Activated naive CD4-positive, alpha-beta T cell treated with anti-CD3 and anti-CD28 coated beads, Interleukin-2, amount 50 U/mL, for 24 hours (primary cell): ENCODE measurements at regions not wholly inside any gene's neighbourhood (a gene's known extent, or its start where the extent isn't known, plus 50 kb on each side); places are given as distances from the start of the nearest gene placed in this dataset.
"Not testable (repeated sequence)": the region's sequence is repeated elsewhere in the genome, so short reads cannot be mapped to it uniquely, and the experiment has no call there.

Experiments
- H3K27ac Mint-ChIP-seq: one replicate; pipeline ENCODE4 v1.8.0; 2021; ENCODE audit warnings: mild to moderate bottlenecking, mixed read lengths
- H3K27me3 Mint-ChIP-seq: one replicate; pipeline ENCODE4 v1.8.0; 2021; ENCODE audit warnings: mixed read lengths
- H3K36me3 Mint-ChIP-seq: one replicate; pipeline ENCODE4 v1.8.0; 2021; ENCODE audit warnings: mixed read lengths
- H3K4me1 Mint-ChIP-seq: one replicate; pipeline ENCODE4 v1.8.0; 2021; ENCODE audit warnings: mixed read lengths
- H3K4me3 Mint-ChIP-seq: one replicate; pipeline ENCODE4 v1.8.0; 2021; ENCODE audit warnings: mild to moderate bottlenecking, mixed read lengths
- H3K9me3 Mint-ChIP-seq: one replicate; pipeline ENCODE4 v1.8.0; 2021; ENCODE audit warnings: mixed read lengths

DNA sequence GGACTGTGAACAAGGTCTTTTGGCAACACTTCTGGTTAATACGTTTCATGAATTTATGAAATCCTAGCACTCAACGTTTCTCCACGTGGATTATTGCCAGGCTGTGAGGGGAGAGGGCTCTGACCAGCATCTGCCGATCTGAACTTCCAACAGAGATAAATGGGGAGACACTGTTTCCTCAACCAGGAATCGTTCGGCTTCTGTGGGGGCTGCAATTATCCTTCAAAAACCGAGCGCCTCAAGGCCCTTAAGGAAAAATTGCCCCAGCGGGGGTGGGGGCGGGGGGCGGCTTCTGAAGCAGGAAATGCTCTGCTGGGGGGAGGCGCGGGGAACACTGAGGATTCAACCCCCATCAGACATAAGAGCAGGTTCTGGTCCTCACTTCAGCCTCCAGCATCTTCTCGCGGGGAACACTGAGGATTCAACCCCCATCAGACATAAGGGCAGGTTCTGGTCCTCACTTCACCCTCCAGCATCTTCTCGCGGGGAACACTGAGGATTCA lies 155.6 kb downstream of the BRD1 start:
- peaks cover 16% of the 10 kb centered on the region for H3K4me1 Mint-ChIP-seq
- H3K27ac Mint-ChIP-seq, result no peak overlapping the region
- peak overlapping the region; percentile 79 for H3K4me3 Mint-ChIP-seq
- H3K27me3 Mint-ChIP-seq, result peaks cover 8% of the 10 kb centered on the region
- H3K9me3 Mint-ChIP-seq, result no peaks in the 10 kb centered on the region
- H3K36me3 Mint-ChIP-seq, result no peaks in the 10 kb centered on the region

DNA sequence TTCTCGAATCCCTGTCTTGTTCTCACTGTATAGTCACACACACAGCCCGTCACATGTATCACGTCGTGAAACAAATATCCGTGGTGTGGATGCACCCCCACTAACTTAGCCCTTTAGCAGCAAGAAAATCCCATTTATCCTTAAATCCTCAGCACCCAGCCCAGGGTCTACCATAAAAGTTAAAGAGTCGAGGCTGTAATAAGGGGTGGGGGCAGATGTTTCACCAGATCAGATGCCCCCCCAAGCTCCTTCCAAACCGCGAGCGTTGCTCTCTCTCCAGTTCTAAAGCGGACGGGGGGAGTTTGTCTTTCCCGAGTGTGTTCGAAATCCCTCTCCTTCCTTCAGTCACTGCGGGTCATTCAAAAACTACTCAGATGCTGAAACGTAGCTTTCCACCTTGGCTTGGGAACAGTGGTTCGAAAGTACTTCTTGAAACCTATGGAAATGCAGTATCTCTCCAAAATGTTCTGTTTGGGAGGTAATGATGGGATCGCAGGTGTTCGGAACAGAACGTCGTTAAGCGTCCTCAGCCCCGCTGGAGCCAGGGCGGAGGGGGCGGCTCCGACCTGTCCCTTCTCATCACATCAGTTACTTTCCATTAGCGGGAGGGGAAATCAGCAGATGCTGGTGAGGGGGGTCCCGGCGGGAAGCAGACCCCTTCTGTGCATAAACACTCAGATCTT lies 156.2 kb downstream of the BRD1 start:
- no peaks in the 10 kb centered on the region for H3K36me3 Mint-ChIP-seq
- H3K9me3 Mint-ChIP-seq, result no peaks in the 10 kb centered on the region
- H3K27ac Mint-ChIP-seq, result peak overlapping the region; percentile 69
- H3K4me3 Mint-ChIP-seq, result peak overlapping the region; percentile 79
- H3K27me3 Mint-ChIP-seq, result peaks cover 8% of the 10 kb centered on the region
- H3K4me1 Mint-ChIP-seq, result peaks cover 22% of the 10 kb centered on the region

DNA sequence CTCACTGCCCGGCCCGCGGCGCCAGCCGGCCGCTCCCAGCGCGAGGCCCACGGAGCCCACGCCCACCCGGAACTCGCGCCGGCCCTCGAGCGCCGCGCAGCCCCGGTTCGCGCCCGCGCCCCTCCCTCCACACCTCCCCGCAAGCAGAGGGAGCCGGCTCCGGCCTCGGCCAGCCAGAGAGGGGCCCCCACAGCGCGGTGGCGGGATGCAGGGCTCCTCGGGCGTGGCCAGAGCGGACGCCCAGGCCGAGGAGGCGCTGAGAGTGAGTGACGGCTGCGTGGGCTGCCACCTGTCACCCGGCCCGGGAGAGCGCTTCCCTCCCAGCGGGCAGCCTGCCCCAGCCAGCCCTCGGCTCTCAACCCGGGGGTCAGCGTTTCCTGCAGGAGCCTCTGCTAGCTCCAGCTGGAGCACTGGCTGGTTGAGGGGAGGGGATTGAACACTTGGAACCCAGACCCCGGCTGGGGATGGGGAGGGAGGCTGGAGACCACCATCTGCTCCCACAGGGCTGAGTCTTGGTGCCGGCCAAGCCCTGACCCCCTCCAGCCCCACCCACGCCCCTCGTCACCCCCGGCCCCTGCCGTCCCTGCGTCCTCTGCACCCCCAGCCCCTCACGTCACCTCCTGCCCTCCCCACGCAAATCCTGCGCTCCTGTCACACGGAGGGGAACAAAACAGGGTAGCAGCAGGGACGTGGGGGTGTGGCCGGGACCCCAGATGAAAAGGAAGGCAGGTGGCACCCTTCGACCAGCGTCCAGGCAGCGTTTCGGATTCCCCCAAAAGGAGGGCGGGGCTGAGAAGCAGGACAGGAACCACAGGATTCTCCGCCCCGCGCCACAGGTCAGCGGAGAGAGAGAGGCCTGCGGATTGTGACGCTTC lies 157.0 kb downstream of the BRD1 start:
- Mint-ChIP-seq H3K36me3 (no peaks in the 10 kb centered on the region), H3K4me3 (peak overlapping the region; percentile 79), H3K27ac (no peak overlapping the region), H3K27me3 (peaks cover 8% of the 10 kb centered on the region), H3K9me3 (no peaks in the 10 kb centered on the region), H3K4me1 (peaks cover 29% of the 10 kb centered on the region)

DNA sequence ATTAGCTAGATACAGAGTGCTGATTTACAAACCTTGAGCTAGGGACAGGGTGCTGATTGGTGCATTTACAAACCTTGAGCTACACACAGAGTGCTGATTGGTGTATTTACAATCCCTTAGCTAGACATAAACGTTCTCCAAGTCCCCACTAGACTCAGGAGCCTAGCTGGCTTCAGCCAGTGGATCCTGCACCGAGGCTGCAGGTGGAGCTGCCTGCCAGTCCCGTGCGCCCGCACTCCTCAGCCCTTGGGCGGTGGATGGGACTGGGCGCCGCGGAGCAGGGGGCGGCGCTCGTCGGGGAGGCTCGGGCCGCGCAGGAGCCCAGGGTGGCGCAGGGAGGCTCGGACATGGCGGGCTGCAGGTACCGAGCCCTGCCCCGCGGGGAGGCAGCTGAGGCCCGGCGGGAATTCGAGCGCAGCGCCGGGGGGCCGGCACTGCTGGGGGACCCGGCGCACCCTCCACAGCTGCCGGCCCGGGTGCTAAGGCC lies 157.7 kb downstream of the BRD1 start:
- peaks cover 35% of the 10 kb centered on the region for H3K4me1 Mint-ChIP-seq
- not testable (repeated sequence) for H3K9me3 Mint-ChIP-seq, H3K36me3 Mint-ChIP-seq, H3K27me3 Mint-ChIP-seq, H3K27ac Mint-ChIP-seq
- peak overlapping the region; percentile 66 for H3K4me3 Mint-ChIP-seq

DNA sequence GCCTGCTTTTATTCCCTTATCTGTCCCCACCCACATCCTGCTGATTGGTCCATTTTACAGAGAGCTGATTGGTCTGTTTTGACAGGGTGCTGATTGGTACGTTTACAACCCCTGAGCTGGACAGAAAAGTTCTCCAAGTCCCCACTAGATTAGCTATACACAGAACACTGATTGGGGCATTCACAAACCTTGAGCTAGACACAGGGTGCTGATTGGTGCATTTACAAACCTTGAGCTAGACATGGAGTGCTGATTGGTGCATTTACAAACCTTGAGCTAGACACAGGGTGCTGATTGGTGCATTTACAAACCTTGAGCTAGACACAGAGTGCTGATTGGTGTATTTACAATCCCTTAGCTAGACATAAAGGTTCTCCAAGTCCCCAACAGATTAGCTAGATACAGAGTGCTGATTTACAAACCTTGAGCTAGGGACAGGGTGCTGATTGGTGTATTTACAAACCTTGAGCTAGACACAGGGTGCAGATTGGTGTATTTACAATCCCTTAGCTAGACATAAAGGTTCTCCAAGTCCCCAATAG lies 158.2 kb downstream of the BRD1 start:
- H3K9me3 Mint-ChIP-seq, H3K27me3 Mint-ChIP-seq, H3K27ac Mint-ChIP-seq, H3K36me3 Mint-ChIP-seq: not testable (repeated sequence)
- Mint-ChIP-seq H3K4me1 (peaks cover 35% of the 10 kb centered on the region), H3K4me3 (peak overlapping the region; percentile 66)

DNA sequence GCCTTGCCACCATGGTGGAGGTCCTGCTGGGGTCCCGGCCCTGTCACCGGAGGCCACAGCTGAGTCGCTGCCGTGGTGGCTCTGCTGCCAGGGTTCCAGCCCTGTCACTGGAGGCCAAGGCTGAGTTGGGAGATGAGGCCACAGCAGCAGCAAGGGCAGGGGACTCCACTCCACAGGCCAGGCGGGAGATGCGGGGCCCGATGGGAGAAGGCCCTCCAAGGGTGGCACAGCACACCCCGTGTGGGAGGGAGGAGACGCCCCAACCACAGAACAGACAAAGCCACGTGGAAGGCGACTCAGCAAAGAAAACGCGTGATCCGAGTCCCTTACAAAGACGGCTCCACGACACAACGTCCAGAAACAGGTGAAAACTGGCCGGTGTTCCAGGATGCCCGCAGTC lies 159.3 kb downstream of the BRD1 start:
- Mint-ChIP-seq H3K27ac (no peak overlapping the region), H3K9me3 (no peaks in the 10 kb centered on the region), H3K36me3 (no peaks in the 10 kb centered on the region), H3K27me3 (peaks cover 8% of the 10 kb centered on the region), H3K4me3 (no peak overlapping the region), H3K4me1 (peaks cover 35% of the 10 kb centered on the region)

DNA sequence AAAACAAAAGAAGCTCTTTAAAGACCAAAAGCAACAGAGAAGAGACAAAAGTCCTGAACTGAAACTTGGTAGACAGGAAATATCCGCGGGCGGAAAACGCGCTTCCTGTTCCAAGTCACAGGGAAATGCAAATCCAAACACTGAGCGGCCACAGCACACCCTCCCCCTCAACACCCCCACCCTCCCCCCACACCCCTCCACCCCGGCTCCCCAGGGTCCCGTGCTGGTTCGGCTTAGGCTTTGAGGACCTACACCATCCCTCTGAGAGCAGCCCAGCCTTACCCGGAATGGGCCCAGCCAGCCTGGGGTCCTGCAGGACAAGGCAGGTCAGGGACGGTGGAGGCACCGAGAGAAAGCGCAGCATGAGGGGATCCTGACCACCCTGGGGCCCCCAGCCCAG lies 160.4 kb downstream of the BRD1 start:
- Mint-ChIP-seq H3K9me3 (no peaks in the 10 kb centered on the region), H3K4me3 (peak overlapping the region; percentile 71), H3K27ac (peak overlapping the region; percentile 48), H3K4me1 (peaks cover 35% of the 10 kb centered on the region), H3K36me3 (no peaks in the 10 kb centered on the region), H3K27me3 (peaks cover 8% of the 10 kb centered on the region)

DNA sequence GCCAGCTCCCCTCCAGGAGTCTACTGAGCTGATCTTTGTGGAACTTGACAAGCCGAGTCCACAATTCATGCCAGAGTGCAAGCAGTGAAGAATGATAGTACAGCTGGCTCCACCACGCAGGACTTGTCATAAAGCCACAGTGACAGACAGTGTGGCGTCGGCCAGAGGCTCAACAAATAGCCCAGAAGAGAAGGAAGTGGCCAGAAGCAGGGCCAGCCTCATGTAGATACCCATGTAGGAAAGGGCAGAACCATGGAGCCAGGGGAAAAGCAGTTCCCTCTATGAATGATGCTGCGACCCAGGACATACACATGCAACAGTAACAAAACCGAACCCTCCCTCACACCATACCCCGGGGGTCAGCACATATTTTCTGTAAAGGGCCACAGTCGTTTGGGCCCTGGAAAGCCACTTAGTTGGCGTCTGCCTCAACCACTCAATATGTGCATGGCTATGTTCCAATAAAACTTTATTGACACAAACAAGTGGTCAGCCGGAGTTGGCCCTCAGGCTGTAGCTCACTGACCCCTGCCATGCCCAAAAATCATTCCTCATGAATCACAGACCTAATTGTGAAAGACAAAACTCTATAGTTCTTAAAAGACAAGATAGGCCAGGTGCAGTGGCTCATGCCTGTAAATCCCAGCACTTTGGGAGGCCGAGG lies 161.4 kb downstream of the BRD1 start:
- Mint-ChIP-seq H3K27ac (peak overlapping the region; percentile 36), H3K4me1 (peaks cover 30% of the 10 kb centered on the region), H3K4me3 (no peak overlapping the region)

DNA sequence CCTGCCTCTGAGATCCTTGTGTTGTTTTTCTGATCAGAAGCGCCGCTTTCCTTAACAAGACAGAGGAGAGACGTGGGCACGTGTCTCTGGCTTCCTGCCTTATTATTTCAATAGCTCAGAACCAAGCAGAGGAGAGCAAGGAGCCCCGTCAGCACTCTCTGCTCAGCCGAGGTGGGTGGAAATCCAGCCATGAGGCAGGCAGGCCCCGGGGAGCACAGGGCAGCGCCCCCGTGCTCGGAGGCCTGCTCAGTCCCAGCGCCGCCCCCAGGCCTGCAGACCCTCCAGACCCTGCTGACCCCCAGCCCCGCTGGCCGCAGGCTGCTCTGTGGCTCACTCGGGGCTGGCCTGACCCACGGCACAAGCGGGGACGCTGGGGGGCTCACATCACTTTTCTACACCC lies 162.8 kb downstream of the BRD1 start:
- no peaks in the 10 kb centered on the region for H3K27me3 Mint-ChIP-seq
- H3K36me3 Mint-ChIP-seq, result no peaks in the 10 kb centered on the region
- H3K4me3 Mint-ChIP-seq, result no peak overlapping the region
- H3K9me3 Mint-ChIP-seq, result no peaks in the 10 kb centered on the region
- H3K4me1 Mint-ChIP-seq, result peaks cover 26% of the 10 kb centered on the region
- no peak overlapping the region for H3K27ac Mint-ChIP-seq

More for the DNA sequence above, 161.4 kb downstream of the BRD1 start:
- Mint-ChIP-seq H3K27me3 (peaks cover 1% of the 10 kb centered on the region), H3K9me3 (no peaks in the 10 kb centered on the region), H3K36me3 (no peaks in the 10 kb centered on the region)

DNA sequence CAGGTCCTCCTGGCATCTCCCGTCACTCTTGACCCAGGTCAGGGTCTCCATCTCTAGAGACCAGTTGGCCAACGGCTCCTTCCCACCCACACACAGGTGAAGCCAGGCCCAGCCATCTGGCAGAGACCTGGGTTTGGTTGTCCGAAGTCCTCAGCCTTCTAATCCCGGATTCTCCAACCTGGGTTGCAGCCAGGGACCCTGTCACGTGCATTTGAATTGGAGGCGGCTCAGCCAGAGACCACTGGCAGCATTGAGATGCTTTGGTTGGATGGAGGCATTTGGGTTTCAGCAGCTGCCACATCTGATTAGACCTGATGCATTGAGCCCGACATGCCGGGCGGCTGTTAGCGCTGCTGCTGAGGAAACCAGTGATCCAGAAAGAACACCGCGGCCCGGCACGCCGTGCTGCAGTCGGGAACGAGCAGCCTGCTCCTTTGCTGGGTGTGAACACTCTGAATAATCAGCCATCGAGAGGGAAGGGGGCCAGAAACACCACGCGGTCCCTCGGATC lies 163.2 kb downstream of the BRD1 start:
- Mint-ChIP-seq H3K27ac (no peak overlapping the region), H3K4me3 (no peak overlapping the region), H3K36me3 (no peaks in the 10 kb centered on the region), H3K9me3 (no peaks in the 10 kb centered on the region), H3K27me3 (no peaks in the 10 kb centered on the region), H3K4me1 (peaks cover 26% of the 10 kb centered on the region)

DNA sequence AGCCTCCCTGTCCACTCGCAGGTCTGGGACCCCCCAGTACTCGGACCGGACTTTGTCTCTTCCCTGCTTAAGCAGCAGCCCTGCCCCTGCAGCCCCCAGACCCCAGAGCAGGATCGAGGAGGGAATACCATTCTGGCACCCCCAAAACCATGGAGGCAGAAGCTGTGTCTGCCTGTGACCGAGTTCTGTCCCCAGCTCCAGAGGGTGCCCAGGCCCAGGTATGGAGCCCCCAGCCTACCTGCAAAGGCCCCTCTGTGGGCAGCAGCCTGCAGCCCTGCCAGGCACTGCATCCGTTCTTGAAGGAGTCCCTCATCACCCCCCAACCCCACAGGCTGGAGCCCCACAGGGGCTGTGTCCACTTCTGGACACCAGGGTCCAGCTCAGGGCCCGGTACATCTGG lies 163.8 kb downstream of the BRD1 start:
- H3K9me3 Mint-ChIP-seq, result no peaks in the 10 kb centered on the region
- no peaks in the 10 kb centered on the region for H3K36me3 Mint-ChIP-seq
- peaks cover 23% of the 10 kb centered on the region for H3K4me1 Mint-ChIP-seq
- no peak overlapping the region for H3K4me3 Mint-ChIP-seq
- H3K27ac Mint-ChIP-seq, result no peak overlapping the region
- no peaks in the 10 kb centered on the region for H3K27me3 Mint-ChIP-seq

DNA sequence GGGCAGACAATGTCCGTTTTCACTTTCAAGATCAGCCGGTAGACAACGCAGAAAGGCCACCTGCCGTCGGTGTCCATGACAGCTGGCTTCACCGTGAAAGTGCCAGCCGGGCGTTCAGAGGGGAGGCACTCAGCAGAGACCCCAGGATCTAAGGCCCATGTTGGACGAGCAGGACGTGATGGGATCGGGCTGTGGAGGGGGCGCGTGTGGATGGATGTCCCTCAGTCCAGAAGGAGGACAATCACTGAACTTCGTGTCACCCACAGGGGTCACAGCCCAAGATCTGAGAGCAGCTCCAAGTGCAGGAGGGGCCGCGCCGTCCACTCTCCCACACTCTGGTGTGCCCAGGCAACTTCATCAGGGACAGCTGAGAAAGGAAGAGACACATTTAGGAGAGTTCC lies 164.4 kb downstream of the BRD1 start:
- peaks cover 21% of the 10 kb centered on the region for H3K4me1 Mint-ChIP-seq
- no peak overlapping the region for H3K4me3 Mint-ChIP-seq
- no peaks in the 10 kb centered on the region for H3K36me3 Mint-ChIP-seq
- no peaks in the 10 kb centered on the region for H3K27me3 Mint-ChIP-seq
- no peak overlapping the region for H3K27ac Mint-ChIP-seq
- H3K9me3 Mint-ChIP-seq, result no peaks in the 10 kb centered on the region

DNA sequence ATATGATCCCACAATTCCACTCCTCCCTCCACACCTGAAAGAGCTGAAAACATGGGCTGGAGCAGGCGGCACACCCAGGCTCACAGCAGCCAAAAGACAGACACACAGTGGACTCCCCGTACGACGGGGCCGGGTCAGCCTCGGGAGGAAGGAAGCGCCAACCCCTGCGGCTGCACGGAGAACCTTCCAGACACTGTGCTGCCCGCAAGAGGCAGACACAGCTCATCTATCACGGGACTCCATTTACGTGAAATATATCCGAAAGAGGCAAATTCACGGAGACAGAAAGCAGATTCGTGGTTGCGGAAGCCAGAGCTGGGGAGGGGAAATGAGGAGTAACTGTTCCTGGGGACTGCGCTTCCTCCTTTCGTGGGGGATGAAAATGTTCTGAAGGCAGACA lies 165.0 kb downstream of the BRD1 start:
- Mint-ChIP-seq H3K27me3 (no peaks in the 10 kb centered on the region), H3K4me1 (peaks cover 25% of the 10 kb centered on the region), H3K9me3 (no peaks in the 10 kb centered on the region), H3K27ac (no peak overlapping the region), H3K36me3 (no peaks in the 10 kb centered on the region), H3K4me3 (no peak overlapping the region)

DNA sequence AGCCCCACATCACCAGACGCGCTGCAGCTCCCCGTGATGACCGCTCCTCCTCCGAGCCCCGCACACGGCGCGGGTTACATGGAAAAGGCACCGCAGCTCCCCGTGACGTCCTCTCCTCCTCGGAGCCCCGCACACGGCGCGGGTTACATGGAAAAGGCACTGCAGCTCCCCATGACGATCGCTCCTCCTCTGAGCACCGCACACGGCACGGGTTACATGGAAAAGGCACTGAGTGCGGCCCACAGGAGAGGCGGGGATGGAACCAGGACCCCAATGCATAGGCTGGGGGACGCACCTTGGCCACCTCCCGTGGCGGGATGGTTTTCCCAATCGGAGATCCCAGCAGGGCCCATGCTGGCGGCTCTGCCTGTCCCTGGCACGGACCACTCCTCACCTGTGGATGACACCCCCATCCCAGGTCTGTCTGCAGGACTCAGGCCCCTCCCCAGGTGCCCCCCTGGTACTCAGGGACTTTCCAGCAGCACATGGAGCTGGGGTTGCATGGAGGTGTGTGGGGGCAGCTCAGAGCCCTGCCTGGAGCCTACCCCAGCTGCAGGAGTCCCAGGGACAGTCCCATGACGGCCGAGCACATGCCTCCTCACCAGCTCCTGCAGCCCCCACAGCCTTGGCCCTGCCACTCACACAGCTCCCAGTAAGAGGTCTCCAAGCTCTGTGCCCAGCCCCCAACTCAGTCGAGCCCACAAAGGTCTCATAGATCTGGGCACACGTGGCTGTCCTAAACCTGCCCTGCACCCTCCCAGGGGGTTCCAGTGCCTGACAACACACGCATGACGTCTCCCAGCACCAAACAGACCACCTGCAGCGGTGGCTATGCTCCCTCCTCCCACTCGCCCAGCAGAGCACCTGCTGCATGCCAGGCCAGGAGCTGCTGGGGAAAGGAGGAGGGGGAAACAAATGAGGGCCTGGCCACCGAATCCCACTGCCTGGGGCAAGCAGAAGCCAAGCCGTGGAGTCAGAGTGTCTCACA lies 166.6 kb downstream of the BRD1 start:
- no peak overlapping the region for H3K27ac Mint-ChIP-seq

More for the DNA sequence above, 166.6 kb downstream of the BRD1 start:
- peaks cover 21% of the 10 kb centered on the region for H3K4me1 Mint-ChIP-seq
- peaks cover 3% of the 10 kb centered on the region for H3K36me3 Mint-ChIP-seq
- H3K27me3 Mint-ChIP-seq, result no peaks in the 10 kb centered on the region
- no peaks in the 10 kb centered on the region for H3K9me3 Mint-ChIP-seq
- no peak overlapping the region for H3K4me3 Mint-ChIP-seq
